Neural progenitor cell (in vitro differentiated cells): ENCODE measurements at regions not wholly inside any gene's neighbourhood (a gene's known extent, or its start where the extent isn't known, plus 50 kb on each side); places are given as distances from the start of the nearest gene placed in this dataset.

Experiments
- DNase-seq: peaks from one replicate; pipeline ENCODE4 v3.0.0-alpha.2; 2016; ENCODE audit warnings: low spot score
- H2AFZ ChIP-seq: fragments of 200-600 bp; sonication (generic); replicated peaks from 2 replicates; pipeline ENCODE4 v1.6.1; 2016; ENCODE audit warnings: antibody characterized with exemption
- H3F3A ChIP-seq: fragments of 200-600 bp; sonication (generic); 2 replicates; pipeline ENCODE4 v1.6.1; 2016; ENCODE audit warnings: antibody characterized with exemption, low read depth
- H3K27ac ChIP-seq: fragments of 200-600 bp; sonication (generic); 2 replicates; pipeline ENCODE4 v1.5.1; 2016; ENCODE audit warnings: mild to moderate bottlenecking
- H3K27me3 ChIP-seq: fragments of 200-600 bp; sonication (generic); 2 replicates; pipeline ENCODE4 v1.6.1; 2016; ENCODE audit warnings: mild to moderate bottlenecking, moderate library complexity
- H3K36me3 ChIP-seq: fragments of 200-600 bp; sonication (generic); 2 replicates; pipeline ENCODE4 v1.5.1; 2016
- H3K4me1 ChIP-seq: fragments of 200-600 bp; sonication (generic); 2 replicates; pipeline ENCODE4 v1.6.1; 2016; ENCODE audit warnings: mixed run types
- H3K4me2 ChIP-seq: fragments of 200-600 bp; sonication (generic); 2 replicates; pipeline ENCODE4 v1.6.1; 2016
- H3K4me3 ChIP-seq: fragments of 200-600 bp; sonication (generic); 2 replicates; pipeline ENCODE4 v1.5.1; 2016
- H3K79me2 ChIP-seq: fragments of 200-600 bp; sonication (generic); 2 replicates; pipeline ENCODE4 v1.6.1; 2016; ENCODE audit warnings: low read depth
- H3K9ac ChIP-seq: fragments of 200-600 bp; sonication (generic); 2 replicates; pipeline ENCODE4 v1.6.1; 2016
- H3K9me3 ChIP-seq: fragments of 200-600 bp; sonication (generic); 2 replicates; pipeline ENCODE4 v1.5.1; 2016; ENCODE audit warnings: low read depth
- H4K20me1 ChIP-seq: fragments of 200-600 bp; sonication (generic); 2 replicates; pipeline ENCODE4 v1.6.1; 2016; ENCODE audit warnings: low read depth
- H3K27ac Mint-ChIP-seq: 3 replicates; pipeline ENCODE4 v1.8.0; 2021; ENCODE audit warnings: mixed read lengths
- H3K27me3 Mint-ChIP-seq: 2 replicates; pipeline ENCODE4 v1.8.0; 2022; ENCODE audit warnings: low read depth, mild to moderate bottlenecking, inconsistent platforms, moderate library complexity, mixed read lengths; ENCODE audit not compliant: insufficient read depth
- H3K36me3 Mint-ChIP-seq: 3 replicates; pipeline ENCODE4 v1.8.0; 2021; ENCODE audit warnings: mixed read lengths
- H3K4me1 Mint-ChIP-seq: 3 replicates; pipeline ENCODE4 v1.8.0; 2021; ENCODE audit warnings: mixed read lengths
- H3K4me3 Mint-ChIP-seq: 3 replicates; pipeline ENCODE4 v1.8.0; 2021; ENCODE audit warnings: mild to moderate bottlenecking, moderate library complexity, mixed read lengths
- H3K9me3 Mint-ChIP-seq: 3 replicates; pipeline ENCODE4 v1.8.0; 2020; ENCODE audit warnings: mixed read lengths
- EZH2 ChIP-seq: fragments of 200-600 bp; sonication (generic); IDR thresholded peaks from 2 replicates; pipeline ENCODE4 v1.6.1; 2017; ENCODE audit warnings: antibody characterized with exemption, mild to moderate bottlenecking, moderate library complexity
- EZH2phosphoT487 ChIP-seq: fragments of 200-600 bp; sonication (generic); IDR thresholded peaks from 2 replicates; pipeline ENCODE4 v1.6.1; 2017; ENCODE audit warnings: antibody characterized with exemption
- TF ChIP-seq, protein P1 (sequence below): fragments of 200-600 bp; sonication (generic); IDR thresholded peaks from 2 replicates; pipeline ENCODE4 v1.5.1; 2017; ENCODE audit warnings: antibody characterized with exemption, mild to moderate bottlenecking

- H4K20me1 ChIP-seq = no peaks in the 10 kb centered on the region
- no peak overlapping the region for H3K27ac Mint-ChIP-seq
- no peak overlapping the region for H3K27ac ChIP-seq
- H3K9me3 ChIP-seq = no peaks in the 10 kb centered on the region
- peaks cover 16% of the 10 kb centered on the region for H3K4me1 Mint-ChIP-seq
- H3K4me2 ChIP-seq = no peak overlapping the region
- DNase-seq = no peak
- TF ChIP-seq, protein P1, sequence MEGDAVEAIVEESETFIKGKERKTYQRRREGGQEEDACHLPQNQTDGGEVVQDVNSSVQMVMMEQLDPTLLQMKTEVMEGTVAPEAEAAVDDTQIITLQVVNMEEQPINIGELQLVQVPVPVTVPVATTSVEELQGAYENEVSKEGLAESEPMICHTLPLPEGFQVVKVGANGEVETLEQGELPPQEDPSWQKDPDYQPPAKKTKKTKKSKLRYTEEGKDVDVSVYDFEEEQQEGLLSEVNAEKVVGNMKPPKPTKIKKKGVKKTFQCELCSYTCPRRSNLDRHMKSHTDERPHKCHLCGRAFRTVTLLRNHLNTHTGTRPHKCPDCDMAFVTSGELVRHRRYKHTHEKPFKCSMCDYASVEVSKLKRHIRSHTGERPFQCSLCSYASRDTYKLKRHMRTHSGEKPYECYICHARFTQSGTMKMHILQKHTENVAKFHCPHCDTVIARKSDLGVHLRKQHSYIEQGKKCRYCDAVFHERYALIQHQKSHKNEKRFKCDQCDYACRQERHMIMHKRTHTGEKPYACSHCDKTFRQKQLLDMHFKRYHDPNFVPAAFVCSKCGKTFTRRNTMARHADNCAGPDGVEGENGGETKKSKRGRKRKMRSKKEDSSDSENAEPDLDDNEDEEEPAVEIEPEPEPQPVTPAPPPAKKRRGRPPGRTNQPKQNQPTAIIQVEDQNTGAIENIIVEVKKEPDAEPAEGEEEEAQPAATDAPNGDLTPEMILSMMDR = no peak
- TF ChIP-seq EZH2phosphoT487 (no peak), EZH2 (no peak)
- H3K36me3 ChIP-seq = no peaks in the 10 kb centered on the region
- peaks cover 5% of the 10 kb centered on the region for H3F3A ChIP-seq
- no peaks in the 10 kb centered on the region for H3K27me3 Mint-ChIP-seq
- no peak overlapping the region for H3K4me3 ChIP-seq
- no peak overlapping the region for H3K9ac ChIP-seq
- H3K4me1 ChIP-seq = peaks cover 10% of the 10 kb centered on the region
- H3K9me3 Mint-ChIP-seq = no peaks in the 10 kb centered on the region
- H3K4me3 Mint-ChIP-seq = no peak overlapping the region
- H2AFZ ChIP-seq = no peak overlapping the region
- no peaks in the 10 kb centered on the region for H3K79me2 ChIP-seq
- no peaks in the 10 kb centered on the region for H3K36me3 Mint-ChIP-seq
- H3K27me3 ChIP-seq = no peaks in the 10 kb centered on the region
These were observed 117.6 kb upstream of the ARRDC3 start for GRCh38 chr5:91500758-91501157.

GRCh38 chr5:91499943-91500531 lies 116.9 kb upstream of the ARRDC3 start:
- no peak for TF ChIP-seq EZH2phosphoT487
- TF ChIP-seq, protein P1 = peak; percentile 82
- Mint-ChIP-seq H3K9me3 (no peaks in the 10 kb centered on the region), H3K27ac (no peak overlapping the region), H3K4me3 (no peak overlapping the region), H3K36me3 (no peaks in the 10 kb centered on the region), H3K4me1 (peaks cover 17% of the 10 kb centered on the region), H3K27me3 (no peaks in the 10 kb centered on the region)
- no peak overlapping the region for H3K27ac ChIP-seq
- no peaks in the 10 kb centered on the region for H3K79me2 ChIP-seq
- H3K4me1 ChIP-seq = peaks cover 17% of the 10 kb centered on the region
- no peak overlapping the region for H2AFZ ChIP-seq
- no peaks in the 10 kb centered on the region for H3K9me3 ChIP-seq
- no peaks in the 10 kb centered on the region for H3K36me3 ChIP-seq
- no peak overlapping the region for H3K9ac ChIP-seq
- H3K4me2 ChIP-seq = no peak overlapping the region
- peaks cover 13% of the 10 kb centered on the region for H3F3A ChIP-seq
- no peaks in the 10 kb centered on the region for H3K27me3 ChIP-seq
- H4K20me1 ChIP-seq = no peaks in the 10 kb centered on the region
- DNase-seq = peak; percentile 70
- H3K4me3 ChIP-seq = no peak overlapping the region

- peaks cover 14% of the 10 kb centered on the region for H3F3A ChIP-seq
- Mint-ChIP-seq H3K27me3 (no peaks in the 10 kb centered on the region), H3K27ac (no peak overlapping the region), H3K4me3 (no peak overlapping the region), H3K9me3 (no peaks in the 10 kb centered on the region), H3K36me3 (no peaks in the 10 kb centered on the region), H3K4me1 (peaks cover 9% of the 10 kb centered on the region)
- H3K4me2 ChIP-seq = peak overlapping the region; percentile 4
- no peaks in the 10 kb centered on the region for H3K27me3 ChIP-seq
- TF ChIP-seq, protein P1 = no peak
- TF ChIP-seq EZH2phosphoT487 (no peak), EZH2 (no peak)
- no peak overlapping the region for H3K9ac ChIP-seq
- H2AFZ ChIP-seq = no peak overlapping the region
- peak overlapping the region; percentile 27 for H3K27ac ChIP-seq
- DNase-seq = peak; percentile 6
- no peaks in the 10 kb centered on the region for H3K79me2 ChIP-seq
- H3K4me3 ChIP-seq = no peak overlapping the region
- H3K4me1 ChIP-seq = peaks cover 34% of the 10 kb centered on the region
- H4K20me1 ChIP-seq = no peaks in the 10 kb centered on the region
- H3K9me3 ChIP-seq = no peaks in the 10 kb centered on the region
- H3K36me3 ChIP-seq = no peaks in the 10 kb centered on the region
These were observed 112.6 kb upstream of the ARRDC3 start for GRCh38 chr5:91495699-91496098.
